Endothelial cell of umbilical vein (primary cell): ENCODE measurements at regions not wholly inside any gene's neighbourhood (a gene's known extent, or its start where the extent isn't known, plus 50 kb on each side); places are given as distances from the start of the nearest gene placed in this dataset.

ENCODE experiments used
- BruUV-seq: library from RNA; stranded (reverse); fragments of 400-500 nt; replicated peaks from 2 replicates; lab custom pipeline; 2021; lab: Mats Ljungman, UMichigan
- CTCF ChIA-PET: fragments of 300-600, 350-600 bp; sonication (Branson Sonifier 250); formaldehyde crosslinking; loops from one replicate; lab custom pipeline; 2021; ENCODE audit warnings: antibody characterized with exemption, inconsistent platforms; lab: Charles Lee
- POLR2A ChIA-PET: fragments of 300-600, 350-600 bp; sonication (Branson Sonifier 250); formaldehyde crosslinking; loops from one replicate; lab custom pipeline; 2021; ENCODE audit warnings: antibody characterized with exemption, inconsistent platforms; lab: Charles Lee
- DNase-seq: peaks from one replicate; pipeline ENCODE4 v3.0.0-alpha.2; 2011; ENCODE audit warnings: low read depth, low spot score
- FAIRE-seq: peaks from 2 replicates; lab custom pipeline; 2011; peaks lifted over from hg19 to GRCh38; lab: Jason Lieb, UNC
- H2AFZ ChIP-seq: 2 replicates; pipeline ENCODE4 v1.6.0; 2012; ENCODE audit warnings: low read depth, low read length, control low read depth, inconsistent platforms
- H3K27ac ChIP-seq: 2 replicates; pipeline ENCODE4 v1.5.1; 2011; ENCODE audit warnings: low read depth, mild to moderate bottlenecking, control low read depth, low read length, moderate library complexity; ENCODE audit not compliant: insufficient read depth
- H3K27me3 ChIP-seq, 2 experiments: 2 replicates each; pipeline versions ENCODE4 v1.6.0 to v1.6.1; 2011; ENCODE audit warnings: low read length in 2 of 2, mixed read lengths in 1 of 2; ENCODE audit not compliant: control insufficient read depth in 2 of 2, insufficient read depth in 2 of 2
- H3K36me3 ChIP-seq, 2 experiments: 2 replicates in 1 of 2; 3 replicates in 1 of 2; pipeline ENCODE4 v1.5.1; 2011; ENCODE audit warnings: low read length in 2 of 2, mild to moderate bottlenecking in 1 of 2, moderate library complexity in 1 of 2; ENCODE audit not compliant: control insufficient read depth in 2 of 2, insufficient read depth in 2 of 2; ENCODE audit errors: extremely low read depth in 1 of 2
- H3K4me1 ChIP-seq: 3 replicates; pipeline ENCODE4 v1.5.1; 2011; ENCODE audit warnings: mild to moderate bottlenecking, low read length; ENCODE audit not compliant: control insufficient read depth, insufficient read depth; ENCODE audit errors: extremely low read depth
- H3K4me2 ChIP-seq: 2 replicates; pipeline ENCODE4 v1.6.1; 2011; ENCODE audit warnings: low read length, control low read depth, mixed read lengths; ENCODE audit not compliant: insufficient read depth
- H3K4me3 ChIP-seq, 3 experiments: fragments of 200-600 bp in 1 of 3; sonication (generic), shearing (Covaris generic) in 1 of 3; replicated peaks in 1 of 3; 2 replicates each; pipeline ENCODE4 v1.5.1; 2011 to 2016; ENCODE audit warnings: control low read depth in 3 of 3, low read length in 3 of 3, mild to moderate bottlenecking in 2 of 3, inconsistent platforms in 1 of 3, low read depth in 1 of 3, moderate library complexity in 1 of 3; ENCODE audit not compliant: insufficient read depth in 1 of 3
- H3K79me2 ChIP-seq: 2 replicates; pipeline ENCODE4 v1.6.0; 2012; ENCODE audit warnings: low read length, inconsistent platforms; ENCODE audit not compliant: control insufficient read depth, insufficient read depth
- H3K9ac ChIP-seq: replicated peaks from 2 replicates; pipeline ENCODE3; 2011; ENCODE audit warnings: low read length, control low read depth; ENCODE audit not compliant: insufficient read depth; ENCODE audit errors: extremely low read depth
- H3K9me1 ChIP-seq: replicated peaks from 3 replicates; pipeline ENCODE4 v1.6.0; 2011; ENCODE audit warnings: mild to moderate bottlenecking, low read length; ENCODE audit not compliant: control insufficient read depth, insufficient read depth; ENCODE audit errors: extremely low read depth
- H3K9me3 ChIP-seq: replicated peaks from 2 replicates; pipeline ENCODE4 v1.5.1; 2012; ENCODE audit warnings: low read length, inconsistent platforms; ENCODE audit not compliant: control insufficient read depth, insufficient read depth
- H4K20me1 ChIP-seq: replicated peaks from 2 replicates; pipeline ENCODE3; 2011; ENCODE audit warnings: mild to moderate bottlenecking, low read length; ENCODE audit not compliant: control insufficient read depth, insufficient read depth; ENCODE audit errors: extremely low read depth
- EZH2 ChIP-seq: IDR thresholded peaks from 2 replicates; pipeline ENCODE4 v1.6.1; 2012; ENCODE audit warnings: borderline replicate concordance, low read depth, mild to moderate bottlenecking, moderate library complexity, low read length, inconsistent platforms; ENCODE audit not compliant: severe bottlenecking
- GATA2 ChIP-seq: IDR thresholded peaks from 2 replicates; pipeline ENCODE4 v1.7.0; 2011; ENCODE audit warnings: low read depth, mild to moderate bottlenecking, moderate library complexity, mixed read lengths, low read length; ENCODE audit not compliant: insufficient read length, insufficient read depth
- MYC ChIP-seq: IDR thresholded peaks from one replicate; pipeline ENCODE4 v1.6.1; 2011; ENCODE audit warnings: mild to moderate bottlenecking, low read depth, low read length
- dilution Hi-C: fragments of 300-500 bp; cut with MboI; formaldehyde crosslinking; loops from one replicate; pipeline ENCODE4 v1.15.0; 2019; ENCODE audit warnings: low sequenced_read_pairs; ENCODE audit not compliant: extremely low pct_ligation_motif_present
- intact Hi-C: fragments of 100-400 bp; cut with micrococcal nuclease; formaldehyde crosslinking; loops from one replicate; pipeline ENCODE4 v1.10.0; 2022
- TF ChIP-seq, protein P1 (sequence below): IDR thresholded peaks from 2 replicates; pipeline ENCODE4 v1.6.1; 2011; ENCODE audit not compliant: insufficient read depth, insufficient read length

GRCh38 chr2:49318531-49318930 is 164.2 kb upstream of the FSHR start:
- H3K4me3 ChIP-seq = no peak overlapping the region
- H3K27ac ChIP-seq = no peak overlapping the region
- FAIRE-seq (no peak), DNase-seq (no peak)
- no peaks in the 10 kb centered on the region for H3K9me3 ChIP-seq
- H3K9me1 ChIP-seq = no peaks in the 10 kb centered on the region
- H3K36me3 ChIP-seq = no peaks in the 10 kb centered on the region
- H2AFZ ChIP-seq = no peak overlapping the region
- H3K4me1 ChIP-seq = no peaks in the 10 kb centered on the region
- no peak overlapping the region for H3K4me2 ChIP-seq
- POLR2A ChIA-PET = no interaction called here
- H3K9ac ChIP-seq = no peak overlapping the region
- no peaks in the 10 kb centered on the region for H3K79me2 ChIP-seq
- H3K27me3 ChIP-seq = no peaks in the 10 kb centered on the region
- H4K20me1 ChIP-seq = no peaks in the 10 kb centered on the region
- dilution Hi-C loops = no loop called here
- no TSS peak for BruUV-seq
- intact Hi-C loops = no loop called here
- TF ChIP-seq, protein P1, sequence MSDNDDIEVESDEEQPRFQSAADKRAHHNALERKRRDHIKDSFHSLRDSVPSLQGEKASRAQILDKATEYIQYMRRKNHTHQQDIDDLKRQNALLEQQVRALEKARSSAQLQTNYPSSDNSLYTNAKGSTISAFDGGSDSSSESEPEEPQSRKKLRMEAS = no peak
- CTCF ChIA-PET = no interaction called here

GRCh38 chr2:49309461-49309860 is 155.1 kb upstream of the FSHR start:
- DNase-seq (no peak), FAIRE-seq (no peak)
- no peak overlapping the region for H3K4me2 ChIP-seq
- no peak overlapping the region for H3K27ac ChIP-seq
- dilution Hi-C loops (no loop called here), intact Hi-C loops (no loop called here)
- no peak overlapping the region for H3K4me3 ChIP-seq
- POLR2A ChIA-PET = no interaction called here
- no peaks in the 10 kb centered on the region for H3K36me3 ChIP-seq
- no TSS peak for BruUV-seq
- H3K4me1 ChIP-seq = peaks cover 10% of the 10 kb centered on the region
- TF ChIP-seq EZH2 (no peak), MYC (no peak), GATA2 (no peak)
- CTCF ChIA-PET = no interaction called here
- no peaks in the 10 kb centered on the region for H3K9me3 ChIP-seq
- no peak overlapping the region for H3K9ac ChIP-seq
- H3K79me2 ChIP-seq = no peaks in the 10 kb centered on the region
- H3K9me1 ChIP-seq = no peaks in the 10 kb centered on the region
- no peak overlapping the region for H2AFZ ChIP-seq
- no peaks in the 10 kb centered on the region for H4K20me1 ChIP-seq
- H3K27me3 ChIP-seq = no peaks in the 10 kb centered on the region
